Globus pallidus (tissue), 1 donor: ENCODE measurements at regions not wholly inside any gene's neighbourhood (a gene's known extent, or its start where the extent isn't known, plus 50 kb on each side); places are given as distances from the start of the nearest gene placed in this dataset.
A peak's percentile ranks its signal among the peaks of the same experiment; 100 is the strongest.

Source experiments
- DNase-seq: peaks from one replicate; pipeline ENCODE4 v3.0.0-alpha.2; 2015; ENCODE audit warnings: low spot score

GRCh38 chr12:78406828-78407227 lies 457.7 kb upstream of the SYT1 start:
- DNase-seq = no peak

DNA sequence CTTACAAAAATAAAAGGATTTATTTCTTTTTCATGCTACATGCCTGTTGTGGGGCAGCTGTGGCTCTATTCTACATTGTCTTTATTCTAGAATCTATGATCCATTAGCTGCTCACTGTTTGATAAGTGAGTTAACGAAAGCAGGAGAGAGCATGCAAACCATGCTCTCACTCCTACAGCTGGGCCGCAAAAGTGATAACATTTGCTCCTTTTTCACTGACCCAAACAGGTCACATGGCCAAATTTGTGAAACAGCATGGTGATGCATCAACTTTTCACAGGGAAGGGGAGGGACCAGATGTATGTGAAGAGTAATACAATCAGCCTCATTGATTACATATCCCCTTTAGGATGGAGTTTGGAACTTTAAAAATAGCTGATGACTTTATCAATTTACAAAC lies 456.9 kb upstream of the SYT1 start:
- DNase-seq = no peak

- no peak for DNase-seq
These were observed 450.5 kb upstream of the SYT1 start for GRCh38 chr12:78414071-78414470.

GRCh38 chr12:78418919-78419318 lies 445.7 kb upstream of the SYT1 start:
- DNase-seq = no peak

GRCh38 chr12:78419513-78419912 lies 445.1 kb upstream of the SYT1 start:
- no peak for DNase-seq

GRCh38 chr12:78420991-78421390 lies 443.6 kb upstream of the SYT1 start:
- DNase-seq = no peak

DNA sequence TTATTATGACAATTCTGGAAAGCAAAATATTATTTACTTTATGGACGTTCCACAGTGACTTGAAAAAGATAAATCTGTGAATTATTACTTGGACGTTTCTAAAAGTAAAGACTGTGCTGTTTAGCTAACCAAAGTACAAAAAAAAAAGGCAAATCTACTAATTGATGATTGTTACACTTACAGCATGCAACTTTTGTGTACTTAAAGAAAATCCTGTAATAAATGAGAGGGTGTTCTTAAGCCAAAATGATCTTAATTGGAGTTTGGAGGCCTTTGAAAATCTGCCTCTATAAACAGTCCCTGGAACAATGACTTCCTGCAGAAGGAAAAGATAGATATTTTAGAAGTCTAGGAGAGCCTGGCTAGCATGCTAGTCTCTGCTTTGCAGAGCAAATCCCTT lies 434.0 kb upstream of the SYT1 start:
- no peak for DNase-seq

- no peak for DNase-seq
These were observed 432.6 kb upstream of the SYT1 start for GRCh38 chr12:78431931-78432330.

DNA sequence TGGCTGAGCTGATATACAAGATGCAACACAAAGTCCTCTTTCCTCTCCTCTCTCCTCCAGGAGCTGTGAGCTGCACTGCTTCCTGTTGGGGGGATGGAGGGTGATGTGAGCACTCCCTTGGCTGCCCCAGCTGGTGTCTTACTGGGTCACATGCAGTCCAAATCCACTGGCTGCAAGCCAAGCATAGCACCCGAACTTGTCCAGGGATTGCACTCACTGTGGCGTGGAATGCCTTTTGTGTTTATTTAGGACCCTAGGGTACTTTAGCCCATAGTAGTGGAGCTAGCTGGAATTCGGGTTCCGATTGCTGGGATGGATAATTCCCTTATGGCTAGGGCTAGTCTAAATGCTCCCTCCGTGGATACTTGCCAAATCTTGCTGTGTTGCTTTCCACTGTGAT lies 424.9 kb upstream of the SYT1 start:
- no peak for DNase-seq

- no peak for DNase-seq
These were observed 422.7 kb upstream of the SYT1 start for GRCh38 chr12:78441737-78442453.

DNA sequence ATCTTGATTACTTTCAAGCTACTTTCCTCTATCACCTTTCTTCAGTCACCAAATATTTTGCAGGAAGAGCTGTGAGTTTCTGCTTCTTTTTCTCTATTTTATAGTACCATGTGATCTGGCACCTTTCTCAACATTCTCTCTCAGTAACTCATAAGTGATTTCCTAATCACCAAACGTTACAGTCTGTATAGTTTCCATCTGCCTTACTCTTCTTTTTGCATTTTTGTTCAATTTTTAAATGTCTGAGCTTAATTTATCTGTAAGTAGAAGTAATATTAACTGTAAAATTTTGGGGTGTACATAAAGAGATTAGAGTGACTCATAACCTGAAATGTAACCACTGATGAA lies 422.1 kb upstream of the SYT1 start:
- DNase-seq = no peak

DNA sequence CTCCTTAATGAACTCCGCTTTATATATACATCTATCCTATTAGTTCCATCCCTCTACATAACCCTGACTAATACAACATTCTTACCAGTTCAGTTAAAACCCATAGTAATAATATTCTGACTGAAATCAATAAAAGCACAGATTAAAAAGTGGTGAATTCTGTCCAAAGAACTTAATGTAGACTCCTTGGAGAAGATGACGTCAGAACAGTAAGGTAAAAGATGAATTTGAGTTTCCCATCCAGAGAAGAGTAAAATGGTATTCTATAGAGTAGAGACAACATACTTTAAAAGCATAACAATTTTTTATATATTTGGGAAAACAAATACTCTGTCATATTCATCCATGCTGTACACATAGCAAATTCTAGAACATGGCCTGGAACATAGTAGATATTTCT lies 418.0 kb upstream of the SYT1 start:
- no peak for DNase-seq

- no peak for DNase-seq
These were observed 417.2 kb upstream of the SYT1 start for GRCh38 chr12:78447373-78447772.

DNA sequence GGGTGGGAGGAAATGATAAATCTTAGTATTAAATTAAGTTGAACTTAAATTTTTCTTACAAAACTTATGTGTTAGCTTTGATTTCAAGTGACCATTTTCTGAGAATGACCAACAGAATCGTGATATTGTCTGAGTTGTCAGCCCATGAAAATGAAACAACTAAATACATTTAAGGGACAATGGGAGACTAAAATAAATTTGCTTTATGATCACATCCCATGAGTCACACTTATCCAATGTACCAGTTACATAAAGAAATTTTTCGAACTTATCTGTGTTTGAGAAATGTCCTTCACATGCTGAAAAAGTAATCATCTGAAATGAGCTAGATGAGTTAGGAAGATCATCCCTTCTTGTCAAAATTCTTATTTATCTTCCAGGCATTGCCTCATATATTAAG lies 415.9 kb upstream of the SYT1 start:
- no peak for DNase-seq

GRCh38 chr12:78455991-78456390 lies 408.6 kb upstream of the SYT1 start:
- no peak for DNase-seq

GRCh38 chr12:78457938-78458337 lies 406.6 kb upstream of the SYT1 start:
- no peak for DNase-seq

DNA sequence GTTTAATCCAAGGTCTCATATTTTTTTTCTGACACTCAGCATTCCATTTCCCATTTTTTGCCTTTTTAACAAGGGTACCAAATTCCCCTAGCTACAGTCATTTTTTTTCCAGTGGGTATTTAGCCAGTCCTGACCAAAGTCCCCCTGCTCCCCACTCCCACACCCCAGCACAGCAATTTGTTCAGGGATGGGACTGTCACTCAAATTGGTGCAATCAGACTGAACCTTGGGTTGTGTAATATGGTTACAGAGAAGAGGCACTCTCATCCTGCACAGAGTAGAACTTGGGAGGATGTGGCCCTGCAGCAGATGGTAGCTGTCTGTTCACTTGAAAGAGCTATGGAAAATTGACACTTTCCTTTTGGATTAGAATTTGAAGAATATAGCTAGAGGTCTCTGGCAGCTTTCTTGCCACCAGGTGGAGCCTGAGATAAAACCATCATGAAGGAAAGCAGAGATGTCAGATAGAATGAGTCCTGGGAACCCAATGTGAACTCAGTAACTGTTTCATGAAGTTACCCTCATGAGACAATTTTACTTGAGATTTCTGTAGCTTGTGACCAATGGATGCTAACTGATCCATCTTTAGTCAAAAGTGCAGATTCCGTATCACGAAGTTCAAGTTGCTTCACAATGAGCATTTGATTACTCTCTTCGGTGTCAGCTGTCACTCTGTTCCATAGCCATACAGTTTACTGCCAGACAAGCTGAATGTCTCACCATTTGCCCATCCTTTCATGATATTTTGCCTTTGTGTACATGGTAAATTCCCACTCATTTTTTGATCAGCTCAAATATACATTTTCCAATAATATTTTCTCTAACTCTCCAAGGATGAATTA lies 394.0 kb upstream of the SYT1 start:
- DNase-seq = peak; percentile 7

GRCh38 chr12:78473136-78473535 lies 391.4 kb upstream of the SYT1 start:
- DNase-seq = peak; percentile 2

DNA sequence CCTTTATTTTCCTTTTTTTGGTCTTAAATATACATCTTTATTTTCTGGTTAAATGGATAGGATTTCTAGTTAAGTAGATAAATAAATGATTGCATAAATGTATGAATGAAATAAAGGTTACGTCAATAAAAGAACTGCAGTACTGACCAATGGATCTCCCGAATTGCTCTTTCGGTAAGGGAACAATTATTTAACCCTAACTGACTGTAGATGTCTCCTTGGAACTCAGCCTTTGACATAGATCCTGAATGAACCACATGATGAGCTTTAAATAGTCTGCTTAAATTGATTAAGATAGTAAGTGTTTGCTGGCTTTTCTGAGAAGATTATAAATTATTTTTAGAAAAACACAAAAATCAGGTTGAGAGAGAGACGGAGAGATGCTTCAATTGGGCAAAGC lies 391.0 kb upstream of the SYT1 start:
- DNase-seq = no peak

DNA sequence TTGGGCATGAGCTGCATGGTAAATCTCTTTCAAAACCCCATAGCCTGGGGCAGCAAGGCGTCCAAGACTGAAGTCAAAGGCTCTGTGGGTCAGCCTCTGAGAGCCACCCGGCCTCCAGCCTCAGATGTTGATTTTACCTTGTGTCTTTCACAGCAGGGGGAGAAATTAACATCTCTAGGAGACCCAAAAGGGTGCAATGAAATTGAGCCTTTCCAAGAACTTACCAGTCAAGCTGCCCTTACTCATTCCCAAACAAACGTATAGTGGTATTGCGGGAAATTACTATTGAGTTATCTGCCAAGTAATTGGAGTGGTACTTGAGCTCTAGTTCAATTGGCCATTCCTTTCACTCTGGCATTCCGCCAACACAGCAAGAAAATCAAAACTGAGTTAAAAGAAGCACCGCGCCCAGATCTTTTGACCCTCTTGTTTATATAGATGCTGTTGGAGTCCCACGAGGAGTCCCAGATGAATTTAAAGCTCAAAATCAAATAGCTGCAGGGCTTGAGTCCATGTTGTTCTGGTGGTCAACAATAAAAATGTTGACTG lies 380.7 kb upstream of the SYT1 start:
- DNase-seq = no peak

DNA sequence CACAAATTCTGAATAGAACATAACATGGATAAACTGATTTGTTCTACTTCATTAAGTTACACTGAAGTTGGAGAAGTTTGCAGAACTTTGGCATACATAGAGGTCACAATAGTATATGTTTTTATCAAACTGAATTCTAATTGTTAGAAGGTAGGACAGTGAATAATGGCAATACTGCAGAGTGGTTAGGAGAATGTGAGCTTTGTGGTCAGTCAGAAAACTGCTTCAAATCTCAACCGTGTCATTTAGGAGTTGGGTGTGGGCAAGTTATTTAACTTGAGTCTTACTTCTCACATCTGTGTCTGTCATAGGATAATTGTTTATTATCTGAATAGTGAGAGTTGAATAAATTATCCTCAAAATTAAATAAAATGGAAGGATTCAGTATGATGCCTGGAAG lies 374.6 kb upstream of the SYT1 start:
- DNase-seq = no peak

GRCh38 chr12:78490861-78491260 lies 373.7 kb upstream of the SYT1 start:
- no peak for DNase-seq

DNA sequence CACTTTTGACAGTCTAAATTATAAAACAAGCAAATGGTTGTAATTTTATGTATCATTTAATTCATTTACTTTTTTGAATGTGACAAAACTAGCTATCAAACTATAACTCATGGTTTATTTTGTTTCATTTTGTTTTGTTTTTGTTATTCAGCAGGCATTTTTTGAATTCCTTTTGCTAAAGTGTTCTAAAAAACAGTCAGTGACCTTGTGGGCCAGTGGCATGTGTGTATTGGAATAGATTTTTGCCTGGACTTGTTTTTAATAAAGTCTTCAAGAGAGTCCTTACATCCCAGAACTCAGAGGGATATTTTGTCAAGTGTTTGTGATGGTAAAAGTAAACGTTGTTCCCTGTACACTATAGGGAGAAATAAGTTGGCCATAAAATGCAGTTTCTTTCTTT lies 369.7 kb upstream of the SYT1 start:
- no peak for DNase-seq

DNA sequence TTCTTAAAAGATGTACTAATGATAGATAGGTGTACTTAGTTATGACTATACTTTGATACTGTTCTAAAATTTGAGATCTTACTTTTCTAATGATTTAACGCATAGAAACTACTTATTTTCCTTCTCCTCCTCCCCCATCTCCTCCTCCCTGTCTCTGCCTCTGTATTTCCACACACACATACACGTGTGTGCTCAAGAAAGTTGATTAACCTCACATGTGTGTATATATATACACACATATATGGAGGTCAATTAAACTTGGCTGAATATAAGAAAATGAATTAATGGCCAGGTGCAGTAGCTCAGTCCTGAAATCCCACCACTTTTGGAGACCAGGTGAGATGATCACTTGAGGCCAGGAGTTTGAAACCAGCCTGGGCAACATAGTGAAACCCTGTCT lies 362.7 kb upstream of the SYT1 start:
- no peak for DNase-seq
